ENCODE measurements at regions not wholly inside any gene's neighbourhood (a gene's known extent, or its start where the extent isn't known, plus 50 kb on each side); places are given as distances from the start of the nearest gene placed in this dataset.
"Not testable (repeated sequence)": the region's sequence is repeated elsewhere in the genome, so short reads cannot be mapped to it uniquely, and the experiment has no call there.

DNA sequence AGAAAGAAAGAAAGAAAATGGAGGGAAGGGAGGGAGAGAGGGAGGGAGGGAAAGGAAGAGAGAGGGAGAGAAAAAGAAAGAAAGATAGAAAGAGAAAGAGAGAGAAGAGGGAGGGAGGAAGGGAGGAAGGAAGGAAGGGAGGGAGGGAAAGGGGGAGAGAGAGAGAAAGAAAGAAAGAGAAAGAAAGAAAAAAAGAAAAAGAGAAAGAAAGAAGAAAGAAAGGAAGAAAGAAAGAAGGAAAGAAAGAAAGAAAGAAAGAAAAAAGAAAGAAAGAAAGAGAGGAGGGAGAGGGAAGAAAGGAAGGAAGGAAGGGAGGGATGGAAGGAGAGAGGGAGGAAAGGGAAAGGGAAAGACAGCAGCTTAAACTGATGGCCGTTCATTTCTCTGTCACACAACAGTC is 457.5 kb downstream of the PDZRN4 start:
- no peak overlapping the region for H3K4me3 ChIP-seq (replicated peaks; ENCODE audit: low read depth, low read length)
- TF ChIP-seq, protein P1, sequence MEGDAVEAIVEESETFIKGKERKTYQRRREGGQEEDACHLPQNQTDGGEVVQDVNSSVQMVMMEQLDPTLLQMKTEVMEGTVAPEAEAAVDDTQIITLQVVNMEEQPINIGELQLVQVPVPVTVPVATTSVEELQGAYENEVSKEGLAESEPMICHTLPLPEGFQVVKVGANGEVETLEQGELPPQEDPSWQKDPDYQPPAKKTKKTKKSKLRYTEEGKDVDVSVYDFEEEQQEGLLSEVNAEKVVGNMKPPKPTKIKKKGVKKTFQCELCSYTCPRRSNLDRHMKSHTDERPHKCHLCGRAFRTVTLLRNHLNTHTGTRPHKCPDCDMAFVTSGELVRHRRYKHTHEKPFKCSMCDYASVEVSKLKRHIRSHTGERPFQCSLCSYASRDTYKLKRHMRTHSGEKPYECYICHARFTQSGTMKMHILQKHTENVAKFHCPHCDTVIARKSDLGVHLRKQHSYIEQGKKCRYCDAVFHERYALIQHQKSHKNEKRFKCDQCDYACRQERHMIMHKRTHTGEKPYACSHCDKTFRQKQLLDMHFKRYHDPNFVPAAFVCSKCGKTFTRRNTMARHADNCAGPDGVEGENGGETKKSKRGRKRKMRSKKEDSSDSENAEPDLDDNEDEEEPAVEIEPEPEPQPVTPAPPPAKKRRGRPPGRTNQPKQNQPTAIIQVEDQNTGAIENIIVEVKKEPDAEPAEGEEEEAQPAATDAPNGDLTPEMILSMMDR (IDR thresholded peaks at IDR 0.05; ENCODE audit: low read length, missing control alignments), result no peak
- no peak for DNase-seq (ENCODE audit: low read depth)

DNA sequence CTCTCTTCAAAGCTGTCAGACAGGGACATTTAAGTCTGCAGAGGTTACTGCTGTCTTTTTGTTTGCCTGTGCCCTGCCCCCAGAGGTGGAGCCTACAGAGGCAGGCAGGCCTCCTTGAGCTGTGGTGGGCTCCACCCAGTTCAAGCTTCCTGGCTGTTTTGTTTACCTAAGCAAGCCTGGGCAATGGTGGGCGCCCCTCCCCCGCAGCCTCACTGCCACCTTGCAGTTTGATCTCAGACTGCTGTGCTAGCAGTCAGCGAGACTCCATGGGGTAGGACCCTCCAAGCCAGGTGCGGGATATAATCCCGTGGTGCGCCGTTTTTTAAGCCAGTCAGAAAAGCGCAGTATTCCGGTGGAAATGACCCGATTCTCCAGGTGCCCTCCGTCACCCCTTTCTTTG is 454.7 kb downstream of the PDZRN4 start:
- not testable (repeated sequence) for H3K4me3 ChIP-seq (replicated peaks; ENCODE audit: low read depth, low read length); DNase-seq (ENCODE audit: low read depth)

DNA sequence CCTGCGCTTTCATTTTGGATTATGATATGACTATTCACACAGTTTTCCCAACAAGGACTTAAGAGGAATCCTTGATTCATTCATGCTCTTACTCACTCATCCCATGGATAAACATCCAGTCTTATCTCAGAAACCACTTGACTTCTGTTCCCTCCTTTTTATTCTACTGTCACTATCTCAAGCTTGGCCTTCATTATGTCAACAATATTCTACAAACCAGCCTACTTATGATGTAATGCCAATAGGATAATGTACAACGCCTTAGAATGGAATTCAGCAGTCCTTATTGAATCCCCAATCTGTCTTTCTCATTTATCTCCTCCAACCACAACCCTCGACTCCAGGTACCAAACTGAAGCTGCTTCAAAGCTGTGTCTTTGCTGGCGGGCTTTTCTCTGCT is 448.5 kb downstream of the PDZRN4 start:
- no peak overlapping the region for H3K4me3 ChIP-seq (replicated peaks; ENCODE audit: low read depth, low read length)
- TF ChIP-seq, protein P1 (IDR thresholded peaks at IDR 0.05; ENCODE audit: low read length, missing control alignments), result no peak
- DNase-seq (ENCODE audit: low read depth), result no peak

DNA sequence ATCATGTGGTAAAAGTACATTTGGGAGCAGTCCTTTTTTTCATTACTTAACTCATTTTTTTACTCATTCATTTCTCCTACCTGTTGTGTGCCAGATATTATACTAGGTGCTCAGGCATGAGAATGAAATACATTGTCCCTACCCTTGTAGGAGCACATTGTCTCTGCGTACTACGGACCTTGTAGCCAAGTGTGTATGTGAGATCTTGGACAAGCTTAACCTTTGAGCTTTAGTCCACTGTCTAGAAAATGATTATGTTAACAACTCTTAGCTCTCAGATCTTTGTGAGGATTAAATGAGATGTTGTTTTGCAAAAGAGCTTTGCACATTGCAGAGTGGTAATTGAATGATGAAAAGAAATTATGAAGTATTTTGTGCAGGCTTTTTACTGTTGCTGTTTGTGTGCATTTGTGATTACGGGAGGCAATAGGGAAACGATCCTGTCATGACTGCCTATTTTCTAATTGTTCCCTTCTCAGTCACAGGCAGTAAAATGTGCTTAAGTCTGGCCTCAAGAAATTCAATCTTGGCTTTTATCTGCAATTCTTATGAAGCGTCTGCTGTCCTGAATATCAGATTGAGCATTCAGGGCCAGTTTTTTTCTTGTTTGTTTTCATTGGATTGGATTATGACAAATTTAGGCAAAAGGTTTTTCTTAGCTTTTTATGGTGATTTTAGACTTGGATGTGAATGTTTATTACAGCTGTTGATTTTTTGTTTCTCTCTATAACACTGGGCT is 447.7 kb downstream of the PDZRN4 start:
- DNase-seq (ENCODE audit: low read depth), result no peak
- TF ChIP-seq, protein P1 (IDR thresholded peaks at IDR 0.05; ENCODE audit: low read length, missing control alignments), result no peak
- H3K4me3 ChIP-seq (replicated peaks; ENCODE audit: low read depth, low read length), result no peak overlapping the region

DNA sequence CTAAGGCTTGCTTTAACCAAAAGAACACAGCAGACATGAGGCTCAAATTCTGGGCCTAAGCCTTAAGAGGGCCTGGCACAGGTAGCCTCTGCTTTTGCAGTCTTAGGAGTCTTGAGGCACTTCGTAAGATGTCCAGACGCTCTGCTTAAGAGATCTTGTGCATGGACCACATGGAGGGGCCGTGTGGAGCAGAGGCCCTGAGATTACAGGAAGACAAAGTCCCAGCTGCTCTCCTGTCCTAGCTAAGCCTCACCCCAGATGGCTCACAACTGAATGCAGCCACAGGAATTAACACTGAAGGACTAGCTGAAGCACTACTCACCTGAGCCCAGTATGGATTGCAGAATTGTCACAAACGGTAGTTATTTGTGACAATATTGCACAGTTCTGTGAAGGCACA is 446.0 kb downstream of the PDZRN4 start:
- TF ChIP-seq, protein P1 (IDR thresholded peaks at IDR 0.05; ENCODE audit: low read length, missing control alignments), result no peak
- no peak for DNase-seq (ENCODE audit: low read depth)
- no peak overlapping the region for H3K4me3 ChIP-seq (replicated peaks; ENCODE audit: low read depth, low read length)

DNA sequence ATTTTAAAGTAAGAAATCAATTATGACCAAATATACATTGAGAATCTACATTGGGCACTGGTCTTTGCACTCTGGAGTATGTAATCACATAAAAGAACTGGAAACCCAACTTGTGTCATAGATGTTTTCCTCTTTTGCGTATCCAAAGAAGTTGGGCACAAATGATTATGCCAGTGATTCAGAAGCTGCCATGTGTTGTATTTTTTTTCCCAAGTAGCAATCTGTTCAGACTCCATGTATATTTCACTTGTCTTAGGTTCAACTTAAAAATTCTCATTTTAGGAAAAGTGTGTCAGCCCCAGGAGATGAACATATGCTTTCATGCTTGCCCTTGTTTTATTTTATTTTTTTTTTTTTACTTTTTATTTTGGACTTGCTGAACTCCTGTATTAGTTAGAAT is 441.5 kb downstream of the PDZRN4 start:
- TF ChIP-seq, protein P1 (IDR thresholded peaks at IDR 0.05; ENCODE audit: low read length, missing control alignments), result no peak
- H3K4me3 ChIP-seq (replicated peaks; ENCODE audit: low read depth, low read length), result no peak overlapping the region
- DNase-seq (ENCODE audit: low read depth), result no peak

DNA sequence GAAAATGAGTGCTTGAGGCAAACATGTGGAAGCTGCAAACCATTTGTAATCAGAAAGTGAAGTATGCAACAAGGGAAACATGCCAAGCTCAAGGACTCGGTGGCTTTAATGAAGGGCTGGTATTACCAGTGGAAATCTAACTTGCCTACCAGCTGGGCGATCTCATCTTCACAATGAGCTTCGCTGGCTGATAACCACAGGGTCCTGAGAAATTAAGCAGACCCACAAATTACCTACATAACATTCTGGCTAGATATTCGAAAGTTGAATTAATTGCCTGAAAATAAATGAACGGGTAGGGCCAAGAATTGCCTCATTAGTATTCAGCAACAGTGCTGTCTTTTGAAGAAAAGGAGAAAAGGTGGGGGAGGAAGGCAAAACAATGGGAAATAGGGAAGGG is 439.4 kb downstream of the PDZRN4 start:
- TF ChIP-seq, protein P1 (IDR thresholded peaks at IDR 0.05; ENCODE audit: low read length, missing control alignments), result no peak
- no peak overlapping the region for H3K4me3 ChIP-seq (replicated peaks; ENCODE audit: low read depth, low read length)
- DNase-seq (ENCODE audit: low read depth), result no peak

Measured in fibroblast of pulmonary artery (primary cell).